HL-60 (cell line): ENCODE measurements at regions not wholly inside any gene's neighbourhood (a gene's known extent, or its start where the extent isn't known, plus 50 kb on each side); places are given as distances from the start of the nearest gene placed in this dataset.
"Not testable (repeated sequence)": the region's sequence is repeated elsewhere in the genome, so short reads cannot be mapped to it uniquely, and the experiment has no call there.

ENCODE experiments used
- DNase-seq, 2 experiments: peaks; one replicate each; pipeline ENCODE4 v3.0.0-alpha.2; 2010 to 2020; ENCODE audit warnings: low read depth in 1 of 2, low spot score in 1 of 2
- H3K27ac ChIP-seq: fragments of 250-450 bp; sonication (Bioruptor Pico); replicated peaks from 2 replicates; pipeline ENCODE4 v1.5.1; 2020; ENCODE audit warnings: mild to moderate bottlenecking, moderate library complexity
- H3K27me3 ChIP-seq: fragments of 250-450 bp; sonication (Bioruptor Pico); 2 replicates; pipeline ENCODE4 v1.5.1; 2021; ENCODE audit warnings: mild to moderate bottlenecking, moderate library complexity; ENCODE audit not compliant: insufficient read depth, poor library complexity, severe bottlenecking
- H3K4me3 ChIP-seq: replicated peaks from 2 replicates; pipeline ENCODE4 v1.5.1; 2011; ENCODE audit warnings: mild to moderate bottlenecking, control low read depth, low read length; ENCODE audit not compliant: insufficient read depth
- GABPA ChIP-seq: IDR thresholded peaks from 2 replicates; pipeline ENCODE4 v1.6.1; 2012; ENCODE audit warnings: low read depth
- POLR2AphosphoS5 ChIP-seq: IDR thresholded peaks from 2 replicates; pipeline ENCODE4 v1.6.1; 2012; ENCODE audit warnings: low read depth
- REST ChIP-seq: IDR thresholded peaks from 2 replicates; pipeline ENCODE4 v1.6.1; 2012; ENCODE audit warnings: low read depth; ENCODE audit not compliant: insufficient replicate concordance
- SPI1 ChIP-seq: IDR thresholded peaks from 2 replicates; pipeline ENCODE4 v1.6.1; 2012; ENCODE audit warnings: low read depth, mild to moderate bottlenecking, borderline replicate concordance
- TF ChIP-seq, protein P1 (sequence below): IDR thresholded peaks from one replicate; pipeline ENCODE4 v1.5.1; 2011; ENCODE audit warnings: low read length, control low read depth, inconsistent platforms; ENCODE audit not compliant: insufficient read depth

DNA sequence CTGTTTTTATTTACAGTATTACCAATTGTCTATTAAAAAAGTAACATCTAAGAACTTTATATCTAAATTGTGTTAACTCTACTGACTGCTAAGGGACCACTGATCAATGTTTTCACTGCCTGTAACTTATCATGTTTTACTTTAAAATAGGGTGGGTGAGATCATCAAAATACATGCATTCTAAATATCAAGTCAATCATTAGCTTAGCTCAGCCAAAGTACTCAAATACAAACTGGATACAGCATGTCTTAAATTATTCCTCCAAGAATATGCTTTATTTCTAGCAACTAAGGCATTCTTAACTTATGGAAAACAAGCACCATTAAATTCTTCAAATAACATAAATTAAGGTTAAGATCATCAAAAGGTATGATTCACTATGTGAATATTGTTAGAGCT is 638.7 kb upstream of the RGS18 start:
- H3K27me3 ChIP-seq, result no peaks in the 10 kb centered on the region
- DNase-seq, result no peak
- TF ChIP-seq, protein P1, sequence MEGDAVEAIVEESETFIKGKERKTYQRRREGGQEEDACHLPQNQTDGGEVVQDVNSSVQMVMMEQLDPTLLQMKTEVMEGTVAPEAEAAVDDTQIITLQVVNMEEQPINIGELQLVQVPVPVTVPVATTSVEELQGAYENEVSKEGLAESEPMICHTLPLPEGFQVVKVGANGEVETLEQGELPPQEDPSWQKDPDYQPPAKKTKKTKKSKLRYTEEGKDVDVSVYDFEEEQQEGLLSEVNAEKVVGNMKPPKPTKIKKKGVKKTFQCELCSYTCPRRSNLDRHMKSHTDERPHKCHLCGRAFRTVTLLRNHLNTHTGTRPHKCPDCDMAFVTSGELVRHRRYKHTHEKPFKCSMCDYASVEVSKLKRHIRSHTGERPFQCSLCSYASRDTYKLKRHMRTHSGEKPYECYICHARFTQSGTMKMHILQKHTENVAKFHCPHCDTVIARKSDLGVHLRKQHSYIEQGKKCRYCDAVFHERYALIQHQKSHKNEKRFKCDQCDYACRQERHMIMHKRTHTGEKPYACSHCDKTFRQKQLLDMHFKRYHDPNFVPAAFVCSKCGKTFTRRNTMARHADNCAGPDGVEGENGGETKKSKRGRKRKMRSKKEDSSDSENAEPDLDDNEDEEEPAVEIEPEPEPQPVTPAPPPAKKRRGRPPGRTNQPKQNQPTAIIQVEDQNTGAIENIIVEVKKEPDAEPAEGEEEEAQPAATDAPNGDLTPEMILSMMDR, result no peak
- TF ChIP-seq POLR2AphosphoS5 (no peak), GABPA (no peak), SPI1 (no peak), REST (no peak)
- H3K27ac ChIP-seq, result no peak overlapping the region
- no peak overlapping the region for H3K4me3 ChIP-seq

DNA sequence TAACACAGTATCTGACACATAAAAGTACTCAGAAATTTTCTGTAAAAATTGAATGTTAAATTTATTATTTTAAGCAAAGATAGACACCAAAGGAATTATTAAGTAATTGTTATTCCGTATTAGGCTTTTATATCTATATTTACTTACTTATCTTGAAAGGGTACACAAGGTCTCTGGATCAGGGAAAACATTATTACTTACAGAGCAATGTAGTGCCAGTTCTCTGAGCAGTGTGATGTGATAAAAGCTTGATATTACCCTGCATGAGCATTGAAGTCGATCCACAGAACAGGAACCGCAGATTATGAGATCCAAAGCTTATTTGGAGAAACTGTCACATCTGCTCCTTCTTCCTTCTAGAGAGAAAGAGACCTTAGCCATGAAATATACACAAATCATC is 637.9 kb upstream of the RGS18 start:
- H3K27ac ChIP-seq, result no peak overlapping the region
- DNase-seq, result no peak
- TF ChIP-seq GABPA, result no peak
- TF ChIP-seq, protein P1, result no peak
- TF ChIP-seq REST, result no peak
- no peak for TF ChIP-seq SPI1
- no peak for TF ChIP-seq POLR2AphosphoS5
- no peaks in the 10 kb centered on the region for H3K27me3 ChIP-seq
- H3K4me3 ChIP-seq, result no peak overlapping the region

DNA sequence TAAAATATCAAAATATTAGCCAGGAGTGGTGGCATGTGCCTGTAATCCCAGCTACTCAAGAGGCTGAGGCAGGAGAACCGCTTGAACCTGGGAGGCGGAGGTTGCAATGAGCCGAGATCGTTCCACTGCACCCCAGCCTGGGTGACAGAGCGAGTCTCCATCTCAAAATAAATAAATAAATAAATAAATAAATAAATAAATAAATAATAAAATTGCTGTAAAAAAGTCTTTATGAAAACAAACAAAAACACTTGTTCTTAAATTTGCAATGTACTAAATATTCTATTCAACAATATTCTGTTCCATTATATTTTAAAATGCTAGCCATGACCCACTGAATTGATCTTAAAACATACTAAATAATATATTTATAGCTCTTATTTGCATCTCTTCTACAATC is 632.3 kb upstream of the RGS18 start:
- not testable (repeated sequence) for DNase-seq, H3K4me3 ChIP-seq, H3K27me3 ChIP-seq, H3K27ac ChIP-seq

- no peak overlapping the region for H3K27ac ChIP-seq
- H3K27me3 ChIP-seq, result no peaks in the 10 kb centered on the region
- no peak for TF ChIP-seq POLR2AphosphoS5
- TF ChIP-seq REST, result no peak
- TF ChIP-seq, protein P1, result no peak
- no peak for TF ChIP-seq SPI1
- TF ChIP-seq GABPA, result no peak
- H3K4me3 ChIP-seq, result no peak overlapping the region
- DNase-seq, result no peak
Observed at GRCh38 chr1:191528275-191528674, 630.0 kb upstream of the RGS18 start.
